ENCODE measurements at regions not wholly inside any gene's neighbourhood (a gene's known extent, or its start where the extent isn't known, plus 50 kb on each side); places are given as distances from the start of the nearest gene placed in this dataset.

- DNase-seq: no peak
- Mint-ChIP-seq H3K4me1 (no peaks in the 10 kb centered on the region), H3K27ac (no peak overlapping the region), H3K27me3 (peaks cover 5% of the 10 kb centered on the region), H3K4me3 (no peak overlapping the region), H3K9me3 (ENCODE audit: insufficient read depth) (no peaks in the 10 kb centered on the region)
- H3K9me3 ChIP-seq (ENCODE audit: control extremely low read depth in 1 of 3, control insufficient read depth in 2 of 3, insufficient read depth in 1 of 3, low read length in 2 of 3): peaks cover 0 to 13% (median 0%) of the 10 kb centered on the region in 3 donors
- no peaks in the 10 kb centered on the region for H3K79me2 ChIP-seq (ENCODE audit: control insufficient read depth, insufficient read depth, low read length)
- no peak for ATAC-seq (ENCODE audit: low read depth)
- H3K36me3 ChIP-seq (replicated peaks in 1 of 2; ENCODE audit: control extremely low read depth in 1 of 2, control insufficient read depth in 1 of 2, extremely low read depth in 1 of 2, insufficient read depth in 2 of 2, low read length in 1 of 2): no peaks in the 10 kb centered on the region
- H4K20me1 ChIP-seq (ENCODE audit: control insufficient read depth, insufficient read depth, low read length, poor library complexity, severe bottlenecking): no peaks in the 10 kb centered on the region
- no peak overlapping the region for H3K27ac ChIP-seq (ENCODE audit: low read length in 2 of 2)
- WGBS (ENCODE audit: insufficient coverage): 92% methylated on average over 5 of the region's 5 CpGs
- no peak overlapping the region for H3K4me2 ChIP-seq (replicated peaks; ENCODE audit: low read depth, low read length, poor library complexity, severe bottlenecking)
- no peak overlapping the region for H2AFZ ChIP-seq (ENCODE audit: insufficient read depth, low read depth, low read length, poor library complexity, severe bottlenecking)
- TF ChIP-seq EZH2 (IDR thresholded peaks at IDR 0.05; ENCODE audit: borderline replicate concordance, insufficient read depth, low read depth, low read length, poor library complexity, severe bottlenecking) (no peak), CTCF (IDR thresholded peaks at IDR 0.05) (no peak)
- H3K4me3 ChIP-seq (ENCODE audit: control extremely low read depth in 1 of 5, extremely low read depth in 1 of 5, insufficient read depth in 1 of 5, low read depth in 2 of 5, low read length in 4 of 5): no peak overlapping the region
- ChIA-PET CTCF (no interaction called here), POLR2A (no interaction called here)
- no peak overlapping the region for H3K9ac ChIP-seq (ENCODE audit: low read length)
- intact Hi-C loops (cut with micrococcal nuclease): no loop called here
- H3K27me3 ChIP-seq (replicated peaks in 1 of 4; ENCODE audit: control extremely low read depth in 1 of 4, control insufficient read depth in 3 of 4, insufficient read depth in 4 of 4, low read length in 3 of 4): no peaks in the 10 kb centered on the region
- no peaks in the 10 kb centered on the region for H3K4me1 ChIP-seq (ENCODE audit: control insufficient read depth in 2 of 2, insufficient read depth in 2 of 2, low read length in 2 of 2)
Observed at GRCh38 chr10:42422911-42423310, 215.5 kb downstream of the ZNF33B start.

GRCh38 chr10:42421812-42422211, 216.6 kb downstream of the ZNF33B start:
- intact Hi-C loops (cut with micrococcal nuclease): no loop called here
- no peak overlapping the region for H3K4me3 Mint-ChIP-seq
- H3K27ac ChIP-seq (ENCODE audit: low read length in 2 of 2): no peak overlapping the region

More at GRCh38 chr10:42421812-42422211, 216.6 kb downstream of the ZNF33B start:
- Mint-ChIP-seq H3K9me3 (ENCODE audit: insufficient read depth) (no peaks in the 10 kb centered on the region), H3K27ac (no peak overlapping the region), H3K27me3 (peaks cover 5% of the 10 kb centered on the region), H3K4me1 (no peaks in the 10 kb centered on the region)
- Histone ChIP-seq H3K36me3 (replicated peaks in 1 of 2; ENCODE audit: control extremely low read depth in 1 of 2, control insufficient read depth in 1 of 2, extremely low read depth in 1 of 2, insufficient read depth in 2 of 2, low read length in 1 of 2) (no peaks in the 10 kb centered on the region), H3K4me1 (ENCODE audit: control insufficient read depth in 2 of 2, insufficient read depth in 2 of 2, low read length in 2 of 2) (no peaks in the 10 kb centered on the region), H3K9me3 (ENCODE audit: control extremely low read depth in 1 of 3, control insufficient read depth in 2 of 3, insufficient read depth in 1 of 3, low read length in 2 of 3) (peaks cover 0 to 14% (median 0%) of the 10 kb centered on the region in 3 donors), H2AFZ (ENCODE audit: insufficient read depth, low read depth, low read length, poor library complexity, severe bottlenecking) (no peak overlapping the region), H3K4me3 (ENCODE audit: control extremely low read depth in 1 of 5, extremely low read depth in 1 of 5, insufficient read depth in 1 of 5, low read depth in 2 of 5, low read length in 4 of 5) (no peak overlapping the region), H3K27me3 (replicated peaks in 1 of 4; ENCODE audit: control extremely low read depth in 1 of 4, control insufficient read depth in 3 of 4, insufficient read depth in 4 of 4, low read length in 3 of 4) (no peaks in the 10 kb centered on the region), H3K79me2 (ENCODE audit: control insufficient read depth, insufficient read depth, low read length) (no peaks in the 10 kb centered on the region), H3K4me2 (replicated peaks; ENCODE audit: low read depth, low read length, poor library complexity, severe bottlenecking) (no peak overlapping the region), H4K20me1 (ENCODE audit: control insufficient read depth, insufficient read depth, low read length, poor library complexity, severe bottlenecking) (no peaks in the 10 kb centered on the region), H3K9ac (ENCODE audit: low read length) (no peak overlapping the region)
- ChIA-PET CTCF (no interaction called here), POLR2A (no interaction called here)
- TF ChIP-seq CTCF (IDR thresholded peaks at IDR 0.05): no peak
- TF ChIP-seq EZH2 (IDR thresholded peaks at IDR 0.05; ENCODE audit: borderline replicate concordance, insufficient read depth, low read depth, low read length, poor library complexity, severe bottlenecking): no peak
- DNase-seq (no peak), ATAC-seq (ENCODE audit: low read depth) (no peak)
- 42% methylated on average over 2 of the region's 3 CpGs for WGBS (ENCODE audit: insufficient coverage)

Measured in B cell (primary cell).